ENCODE measurements at regions not wholly inside any gene's neighbourhood (a gene's known extent, or its start where the extent isn't known, plus 50 kb on each side); places are given as distances from the start of the nearest gene placed in this dataset.

DNA sequence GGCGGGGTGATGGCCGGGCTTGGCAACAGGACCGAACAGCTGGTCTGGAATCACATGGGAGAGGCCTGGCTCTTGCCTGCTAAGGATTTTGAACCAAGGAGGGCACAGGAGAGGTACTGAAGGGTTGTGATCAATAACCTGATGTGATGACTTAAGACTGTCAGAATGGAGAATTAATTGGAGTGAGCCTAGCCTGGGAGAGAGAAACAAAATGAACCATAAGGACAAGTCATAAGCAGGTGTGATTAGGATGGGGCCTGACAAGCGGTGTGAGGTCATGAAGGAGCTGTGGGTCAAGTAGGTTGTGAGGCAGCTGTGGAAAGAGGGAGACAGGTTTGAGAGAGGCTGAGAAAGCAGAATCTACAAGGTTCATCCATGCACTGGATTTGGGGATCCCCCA is 104.6 kb downstream of the MED10 start:
- Histone ChIP-seq H3K36me3 (ENCODE audit: control insufficient read depth in 2 of 2, extremely low read depth in 1 of 2, insufficient read depth in 2 of 2, low read length in 2 of 2) (no peaks in the 10 kb centered on the region), H3K27me3 (ENCODE audit: control insufficient read depth in 2 of 2, insufficient read depth in 2 of 2, low read length in 2 of 2) (no peaks in the 10 kb centered on the region), H3K27ac (ENCODE audit: insufficient read depth, low read depth, low read length) (no peak overlapping the region), H3K4me1 (ENCODE audit: control insufficient read depth, extremely low read depth, insufficient read depth, low read length) (no peaks in the 10 kb centered on the region), H4K20me1 (replicated peaks; ENCODE audit: control insufficient read depth, extremely low read depth, insufficient read depth, low read length) (no peaks in the 10 kb centered on the region), H3K4me2 (ENCODE audit: insufficient read depth, low read length) (no peak overlapping the region), H3K4me3 (replicated peaks in 1 of 3; ENCODE audit: insufficient read depth in 1 of 3, low read depth in 1 of 3, low read length in 3 of 3) (no peak overlapping the region), H3K9me1 (replicated peaks; ENCODE audit: control insufficient read depth, extremely low read depth, insufficient read depth, low read length) (no peaks in the 10 kb centered on the region), H3K9ac (replicated peaks; ENCODE audit: extremely low read depth, insufficient read depth, low read length) (no peak overlapping the region), H2AFZ (ENCODE audit: low read depth, low read length) (no peak overlapping the region), H3K9me3 (replicated peaks; ENCODE audit: control insufficient read depth, insufficient read depth, low read length) (no peaks in the 10 kb centered on the region), H3K79me2 (ENCODE audit: control insufficient read depth, insufficient read depth, low read length) (no peaks in the 10 kb centered on the region)
- FAIRE-seq (no peak), DNase-seq (ENCODE audit: low read depth, low spot score) (no peak)
- dilution Hi-C loops (cut with MboI; ENCODE audit: extremely low pct_ligation_motif_present, low sequenced_read_pairs) = no loop called here
- no peak for TF ChIP-seq POLR2A (IDR thresholded peaks at IDR 0.05; ENCODE audit: low read depth, low read length)
- TF ChIP-seq, protein P1, sequence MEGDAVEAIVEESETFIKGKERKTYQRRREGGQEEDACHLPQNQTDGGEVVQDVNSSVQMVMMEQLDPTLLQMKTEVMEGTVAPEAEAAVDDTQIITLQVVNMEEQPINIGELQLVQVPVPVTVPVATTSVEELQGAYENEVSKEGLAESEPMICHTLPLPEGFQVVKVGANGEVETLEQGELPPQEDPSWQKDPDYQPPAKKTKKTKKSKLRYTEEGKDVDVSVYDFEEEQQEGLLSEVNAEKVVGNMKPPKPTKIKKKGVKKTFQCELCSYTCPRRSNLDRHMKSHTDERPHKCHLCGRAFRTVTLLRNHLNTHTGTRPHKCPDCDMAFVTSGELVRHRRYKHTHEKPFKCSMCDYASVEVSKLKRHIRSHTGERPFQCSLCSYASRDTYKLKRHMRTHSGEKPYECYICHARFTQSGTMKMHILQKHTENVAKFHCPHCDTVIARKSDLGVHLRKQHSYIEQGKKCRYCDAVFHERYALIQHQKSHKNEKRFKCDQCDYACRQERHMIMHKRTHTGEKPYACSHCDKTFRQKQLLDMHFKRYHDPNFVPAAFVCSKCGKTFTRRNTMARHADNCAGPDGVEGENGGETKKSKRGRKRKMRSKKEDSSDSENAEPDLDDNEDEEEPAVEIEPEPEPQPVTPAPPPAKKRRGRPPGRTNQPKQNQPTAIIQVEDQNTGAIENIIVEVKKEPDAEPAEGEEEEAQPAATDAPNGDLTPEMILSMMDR (IDR thresholded peaks at IDR 0.05; ENCODE audit: extremely low read depth in 1 of 2, insufficient read depth in 1 of 2, low read depth in 1 of 2, low read length in 2 of 2) = no peak
- TF ChIP-seq GATA2 (IDR thresholded peaks at IDR 0.05; ENCODE audit: insufficient read depth, insufficient read length, low read depth, low read length) = no peak
- TF ChIP-seq, protein P2, sequence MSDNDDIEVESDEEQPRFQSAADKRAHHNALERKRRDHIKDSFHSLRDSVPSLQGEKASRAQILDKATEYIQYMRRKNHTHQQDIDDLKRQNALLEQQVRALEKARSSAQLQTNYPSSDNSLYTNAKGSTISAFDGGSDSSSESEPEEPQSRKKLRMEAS (IDR thresholded peaks at IDR 0.05; ENCODE audit: insufficient read depth, insufficient read length) = no peak
- no peak for TF ChIP-seq FOS (IDR thresholded peaks at IDR 0.05; ENCODE audit: borderline replicate concordance, insufficient read depth, low read length)
- ChIA-PET CTCF (no interaction called here), POLR2A (no interaction called here)
- intact Hi-C loops (cut with micrococcal nuclease) = no loop called here
- no TSS peak for BruUV-seq (replicated peaks)

- no TSS peak for BruUV-seq (replicated peaks)
- Histone ChIP-seq H3K27me3 (ENCODE audit: control insufficient read depth in 2 of 2, insufficient read depth in 2 of 2, low read length in 2 of 2) (no peaks in the 10 kb centered on the region), H3K9me1 (replicated peaks; ENCODE audit: control insufficient read depth, extremely low read depth, insufficient read depth, low read length) (no peaks in the 10 kb centered on the region), H3K36me3 (ENCODE audit: control insufficient read depth in 2 of 2, extremely low read depth in 1 of 2, insufficient read depth in 2 of 2, low read length in 2 of 2) (no peaks in the 10 kb centered on the region), H3K4me3 (replicated peaks in 1 of 3; ENCODE audit: insufficient read depth in 1 of 3, low read depth in 1 of 3, low read length in 3 of 3) (no peak overlapping the region), H3K4me1 (ENCODE audit: control insufficient read depth, extremely low read depth, insufficient read depth, low read length) (no peaks in the 10 kb centered on the region), H3K9me3 (replicated peaks; ENCODE audit: control insufficient read depth, insufficient read depth, low read length) (no peaks in the 10 kb centered on the region), H3K27ac (ENCODE audit: insufficient read depth, low read depth, low read length) (no peak overlapping the region), H3K79me2 (ENCODE audit: control insufficient read depth, insufficient read depth, low read length) (no peaks in the 10 kb centered on the region), H2AFZ (ENCODE audit: low read depth, low read length) (no peak overlapping the region), H3K4me2 (ENCODE audit: insufficient read depth, low read length) (no peak overlapping the region), H4K20me1 (replicated peaks; ENCODE audit: control insufficient read depth, extremely low read depth, insufficient read depth, low read length) (no peaks in the 10 kb centered on the region), H3K9ac (replicated peaks; ENCODE audit: extremely low read depth, insufficient read depth, low read length) (no peak overlapping the region)
- DNase-seq (ENCODE audit: low read depth, low spot score) = no peak
- dilution Hi-C loops (cut with MboI; ENCODE audit: extremely low pct_ligation_motif_present, low sequenced_read_pairs) (no loop called here), intact Hi-C loops (cut with micrococcal nuclease) (no loop called here)
- ChIA-PET CTCF (no interaction called here), POLR2A (no interaction called here)
- no peak for FAIRE-seq
- no peak for TF ChIP-seq POLR2A (IDR thresholded peaks at IDR 0.05; ENCODE audit: low read depth, low read length)
- TF ChIP-seq EZH2 (IDR thresholded peaks at IDR 0.05; ENCODE audit: borderline replicate concordance, low read depth, low read length, severe bottlenecking) = no peak
- TF ChIP-seq GATA2 (IDR thresholded peaks at IDR 0.05; ENCODE audit: insufficient read depth, insufficient read length, low read depth, low read length) = no peak
- TF ChIP-seq FOS (IDR thresholded peaks at IDR 0.05; ENCODE audit: borderline replicate concordance, insufficient read depth, low read length) = no peak
- TF ChIP-seq, protein P2 (IDR thresholded peaks at IDR 0.05; ENCODE audit: insufficient read depth, insufficient read length) = no peak
- TF ChIP-seq JUN (IDR thresholded peaks at IDR 0.05; ENCODE audit: borderline replicate concordance, insufficient read depth, insufficient read length, low read depth) = no peak
- TF ChIP-seq, protein P1 (IDR thresholded peaks at IDR 0.05; ENCODE audit: extremely low read depth in 1 of 2, insufficient read depth in 1 of 2, low read depth in 1 of 2, low read length in 2 of 2) = no peak
- TF ChIP-seq POLR2AphosphoS5 (IDR thresholded peaks at IDR 0.05; ENCODE audit: insufficient read depth, low read depth, low read length) = no peak
Measured at GRCh38 chr5:6273090-6273735, 105.1 kb downstream of the MED10 start.
